HCT116 (cell line): ENCODE measurements at regions not wholly inside any gene's neighbourhood (a gene's known extent, or its start where the extent isn't known, plus 50 kb on each side); places are given as distances from the start of the nearest gene placed in this dataset.

Source experiments
- ATAC-seq: fragments of 200-7000 bp; cut with Tn5 transposase; 2 replicates; pipeline ENCODE4 v1.9.1; 2020; ENCODE audit warnings: mild to moderate bottlenecking, moderate library complexity
- BruUV-seq: library from RNA; stranded (reverse); fragments of 400-500 nt; replicated peaks from 2 replicates; lab custom pipeline; 2021; lab: Mats Ljungman, UMichigan
- CTCF ChIA-PET: fragments of 300-600 bp; sonication (Branson Sonifier 250); formaldehyde crosslinking; loops from one replicate; lab custom pipeline; 2021; ENCODE audit warnings: antibody characterized with exemption; lab: Charles Lee
- POLR2A ChIA-PET: fragments of 300-600, 350-600 bp; sonication (Branson Sonifier 250); formaldehyde crosslinking; loops from one replicate; lab custom pipeline; 2021; ENCODE audit warnings: antibody characterized with exemption; lab: Charles Lee
- RAD21 ChIA-PET, 2 experiments: fragments of 300-600 bp; sonication (Branson Sonifier 250); formaldehyde crosslinking; loops; one replicate each; lab custom pipeline; 2023; ENCODE audit warnings: low total read pairs in 2 of 2; ENCODE audit not compliant: uncharacterized antibody in 2 of 2, unreplicated experiment in 2 of 2, low non-redundant PET in 1 of 2; lab: Charles Lee
- DNase-seq: peaks from one replicate; pipeline ENCODE4 v3.0.0-alpha.2; 2010; ENCODE audit warnings: low read depth, low spot score
- H2AFZ ChIP-seq: fragments of 200-600 bp; shearing (Covaris generic), sonication (generic); 2 replicates; pipeline ENCODE4 v1.6.1; 2017; ENCODE audit warnings: low read depth, mixed run types, mixed read lengths, antibody characterized with exemption, low read length; ENCODE audit not compliant: poor library complexity, severe bottlenecking
- H3K27ac ChIP-seq: 2 replicates; pipeline ENCODE4 v1.5.1; 2012; ENCODE audit warnings: low read depth, low read length
- H3K27me3 ChIP-seq: fragments of 200-600 bp; sonication (generic); 2 replicates; pipeline ENCODE4 v1.6.1; 2016; ENCODE audit warnings: mixed run types, low read length, mixed read lengths; ENCODE audit not compliant: insufficient read depth
- H3K36me3 ChIP-seq, 2 experiments: fragments of 200-500 bp in 1 of 2; fragments of 200-600 bp in 1 of 2; sonication (Bioruptor generic) in 1 of 2; sonication (generic) in 1 of 2; 2 replicates each; pipeline versions ENCODE4 v1.5.1 to v1.6.1; 2014 to 2016; ENCODE audit warnings: low read length in 2 of 2, inconsistent platforms in 1 of 2, mixed read lengths in 1 of 2, mixed run types in 1 of 2; ENCODE audit not compliant: insufficient read depth in 2 of 2, control insufficient read depth in 1 of 2
- H3K4me1 ChIP-seq, 2 experiments: fragments of 200-600 bp in 1 of 2; sonication (generic) in 1 of 2; 2 replicates each; pipeline versions ENCODE4 v1.5.1 to v1.6.1; 2012 to 2017; ENCODE audit warnings: low read length in 2 of 2, inconsistent platforms in 1 of 2, mild to moderate bottlenecking in 1 of 2, mixed read lengths in 1 of 2, mixed run types in 1 of 2, moderate library complexity in 1 of 2; ENCODE audit not compliant: insufficient read depth in 2 of 2, control insufficient read depth in 1 of 2
- H3K4me2 ChIP-seq: fragments of 200-600 bp; sonication (generic); 2 replicates; pipeline ENCODE4 v1.6.1; 2017; ENCODE audit warnings: mixed run types, low read length, mixed read lengths
- H3K4me3 ChIP-seq, 2 experiments: fragments of 200-600 bp in 1 of 2; sonication (generic) in 1 of 2; replicated peaks in 1 of 2; 2 replicates each; pipeline ENCODE4 v1.5.1; 2011 to 2016; ENCODE audit warnings: low read length in 2 of 2, control low read depth in 1 of 2, low read depth in 1 of 2, mild to moderate bottlenecking in 1 of 2, mixed read lengths in 1 of 2, mixed run types in 1 of 2
- H3K79me2 ChIP-seq: fragments of 200-600 bp; sonication (generic); 2 replicates; pipeline ENCODE4 v1.6.1; 2017; ENCODE audit warnings: mild to moderate bottlenecking, mixed run types, low read length, moderate library complexity, mixed read lengths; ENCODE audit not compliant: insufficient read depth
- H3K9ac ChIP-seq: fragments of 200-600 bp; sonication (generic); 2 replicates; pipeline ENCODE4 v1.6.1; 2016; ENCODE audit warnings: low read length, mixed read lengths
- H3K9me2 ChIP-seq: fragments of 200-600 bp; sonication (generic), shearing (Covaris generic); 2 replicates; pipeline ENCODE4 v1.6.1; 2017; ENCODE audit warnings: mixed run types, mild to moderate bottlenecking, moderate library complexity; ENCODE audit not compliant: insufficient read depth
- H3K9me3 ChIP-seq, 2 experiments: fragments of 200-500 bp in 1 of 2; fragments of 200-600 bp in 1 of 2; sonication (Bioruptor generic) in 1 of 2; sonication (generic) in 1 of 2; 2 replicates each; pipeline ENCODE4 v1.6.1; 2014 to 2017; ENCODE audit warnings: low read length in 2 of 2, mixed read lengths in 2 of 2, inconsistent platforms in 1 of 2, low read depth in 1 of 2, mild to moderate bottlenecking in 1 of 2, mixed run types in 1 of 2, moderate library complexity in 1 of 2; ENCODE audit not compliant: control insufficient read depth in 1 of 2, insufficient read depth in 1 of 2
- H4K20me1 ChIP-seq: fragments of 200-600 bp; sonication (generic), shearing (Covaris generic); 2 replicates; pipeline ENCODE4 v1.6.1; 2017; ENCODE audit warnings: mixed run types, mild to moderate bottlenecking, moderate library complexity; ENCODE audit not compliant: insufficient read depth
- CBX3 ChIP-seq: IDR thresholded peaks from 2 replicates; pipeline ENCODE4 v1.6.1; 2012; ENCODE audit warnings: low read depth
- CEBPB ChIP-seq: IDR thresholded peaks from 2 replicates; pipeline ENCODE4 v1.6.1; 2012; ENCODE audit warnings: low read depth
- EGR1 ChIP-seq: IDR thresholded peaks from 2 replicates; pipeline ENCODE4 v1.6.1; 2012; ENCODE audit warnings: low read depth
- ELF1 ChIP-seq: IDR thresholded peaks from 2 replicates; pipeline ENCODE4 v1.6.1; 2012; ENCODE audit warnings: low read depth, borderline replicate concordance
- EZH2phosphoT487 ChIP-seq: fragments of 200-600 bp; IDR thresholded peaks from 2 replicates; pipeline ENCODE4 v1.6.1; 2018; ENCODE audit warnings: antibody characterized with exemption, borderline replicate concordance
- FOSL1 ChIP-seq: IDR thresholded peaks from 2 replicates; pipeline ENCODE4 v1.6.1; 2012; ENCODE audit warnings: low read depth
- POLR2AphosphoS5 ChIP-seq: IDR thresholded peaks from 2 replicates; pipeline ENCODE4 v1.6.1; 2011; ENCODE audit warnings: mild to moderate bottlenecking, low read depth, low read length, moderate library complexity
- RAD21 ChIP-seq: IDR thresholded peaks from 2 replicates; pipeline ENCODE4 v1.6.1; 2012; ENCODE audit warnings: low read depth, mild to moderate bottlenecking
- SP1 ChIP-seq: IDR thresholded peaks from 2 replicates; pipeline ENCODE4 v1.6.1; 2012; ENCODE audit warnings: low read depth
- SRF ChIP-seq: IDR thresholded peaks from 2 replicates; pipeline ENCODE4 v1.6.1; 2012; ENCODE audit warnings: low read depth
- TCF7L2 ChIP-seq: IDR thresholded peaks from 2 replicates; pipeline ENCODE4 v1.7.0; 2011; ENCODE audit warnings: borderline replicate concordance, inconsistent platforms; ENCODE audit not compliant: insufficient read depth, insufficient read length; ENCODE audit errors: extremely low read depth
- YY1 ChIP-seq: IDR thresholded peaks from 2 replicates; pipeline ENCODE4 v1.6.1; 2011; ENCODE audit warnings: low read length, low read depth, moderate library complexity, mild to moderate bottlenecking; ENCODE audit not compliant: insufficient replicate concordance; ENCODE audit errors: extremely low read depth
- ZNF274 ChIP-seq: fragments of 200-500 bp; sonication (Bioruptor generic); IDR thresholded peaks from 2 replicates; pipeline ENCODE4 v1.6.1; 2014; ENCODE audit warnings: mild to moderate bottlenecking, low read depth, low read length, inconsistent platforms
- intact Hi-C: fragments of 100-400 bp; cut with micrococcal nuclease; formaldehyde crosslinking; loops from 2 replicates; pipeline ENCODE4 v1.10.0; 2022
- TF ChIP-seq, protein P1 (sequence below): IDR thresholded peaks from 2 replicates; pipeline ENCODE4 v1.6.1; 2012
- TF ChIP-seq, protein P2 (sequence below): IDR thresholded peaks from 2 replicates; pipeline ENCODE4 v1.6.1; 2011; ENCODE audit warnings: mild to moderate bottlenecking, low read length, moderate library complexity; ENCODE audit not compliant: insufficient replicate concordance; ENCODE audit errors: extremely low read depth

DNA sequence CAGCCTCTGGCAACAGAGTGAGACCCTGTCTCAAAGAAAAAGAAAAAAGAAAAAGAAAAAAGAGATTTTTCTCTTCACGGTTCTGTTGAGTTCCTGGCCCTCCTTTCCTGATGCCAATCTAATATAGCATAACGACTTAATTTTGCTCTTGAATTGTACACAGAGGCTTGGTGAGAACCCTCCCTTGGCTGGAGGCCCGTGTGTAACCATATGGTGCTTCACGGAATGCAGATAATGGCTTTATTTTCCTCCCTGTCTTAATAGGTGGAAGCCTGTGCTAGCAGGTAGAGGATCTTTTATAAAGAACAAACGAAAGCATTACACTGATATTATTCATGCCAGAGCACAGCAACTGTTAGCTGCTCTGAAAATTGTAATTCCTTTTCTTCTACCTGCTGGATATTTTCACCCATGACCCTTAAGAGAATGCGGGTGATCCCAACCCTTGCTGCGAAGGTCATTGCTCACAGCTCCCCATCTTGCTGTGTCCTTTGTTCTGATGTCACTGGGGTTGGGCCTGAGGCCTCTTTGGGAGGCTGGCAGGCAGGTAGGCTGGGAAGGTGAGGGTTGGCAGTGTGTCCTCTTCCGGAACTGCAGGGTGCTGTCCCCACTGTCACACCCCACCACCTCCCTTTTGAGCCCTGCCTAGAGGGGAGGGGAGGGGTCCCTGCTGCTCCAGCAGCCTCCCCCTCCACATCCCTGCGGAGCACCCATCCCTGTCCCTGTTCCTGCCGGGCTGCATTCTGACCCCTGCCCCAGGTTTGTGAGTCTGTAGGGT is 83.8 kb upstream of the STOX2 start:
- H3K9me3 ChIP-seq = no peaks in the 10 kb centered on the region
- TF ChIP-seq SP1 (no peak), EGR1 (no peak), RAD21 (no peak), CEBPB (no peak), POLR2AphosphoS5 (no peak), ZNF274 (no peak), ELF1 (no peak), YY1 (no peak), CBX3 (no peak), TCF7L2 (no peak)
- TF ChIP-seq, protein P1, sequence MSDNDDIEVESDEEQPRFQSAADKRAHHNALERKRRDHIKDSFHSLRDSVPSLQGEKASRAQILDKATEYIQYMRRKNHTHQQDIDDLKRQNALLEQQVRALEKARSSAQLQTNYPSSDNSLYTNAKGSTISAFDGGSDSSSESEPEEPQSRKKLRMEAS = no peak
- ChIA-PET POLR2A (no interaction called here), CTCF (no interaction called here), RAD21 (no interaction called here)
- DNase-seq (no peak), ATAC-seq (no peak)
- no peaks in the 10 kb centered on the region for H3K9me2 ChIP-seq
- no peak overlapping the region for H3K9ac ChIP-seq
- no peaks in the 10 kb centered on the region for H3K36me3 ChIP-seq
- H3K4me1 ChIP-seq = no peaks in the 10 kb centered on the region
- no peak overlapping the region for H2AFZ ChIP-seq
- no peaks in the 10 kb centered on the region for H3K27me3 ChIP-seq
- intact Hi-C loops = no loop called here
- no peak overlapping the region for H3K4me2 ChIP-seq
- H3K79me2 ChIP-seq = no peaks in the 10 kb centered on the region
- no TSS peak for BruUV-seq
- no peaks in the 10 kb centered on the region for H4K20me1 ChIP-seq
- H3K4me3 ChIP-seq = no peak overlapping the region
- no peak overlapping the region for H3K27ac ChIP-seq

- H3K27me3 ChIP-seq = no peaks in the 10 kb centered on the region
- H3K36me3 ChIP-seq = no peaks in the 10 kb centered on the region
- no peaks in the 10 kb centered on the region for H3K79me2 ChIP-seq
- H3K4me1 ChIP-seq = no peaks in the 10 kb centered on the region
- no peak for DNase-seq
- H3K4me2 ChIP-seq = no peak overlapping the region
- no peak overlapping the region for H3K4me3 ChIP-seq
- no peak for ATAC-seq
- intact Hi-C loops = no loop called here
- CTCF ChIA-PET = no interaction called here
- no peaks in the 10 kb centered on the region for H3K9me2 ChIP-seq
- no peak for TF ChIP-seq CEBPB
- no peak for TF ChIP-seq ELF1
- TF ChIP-seq, protein P2, sequence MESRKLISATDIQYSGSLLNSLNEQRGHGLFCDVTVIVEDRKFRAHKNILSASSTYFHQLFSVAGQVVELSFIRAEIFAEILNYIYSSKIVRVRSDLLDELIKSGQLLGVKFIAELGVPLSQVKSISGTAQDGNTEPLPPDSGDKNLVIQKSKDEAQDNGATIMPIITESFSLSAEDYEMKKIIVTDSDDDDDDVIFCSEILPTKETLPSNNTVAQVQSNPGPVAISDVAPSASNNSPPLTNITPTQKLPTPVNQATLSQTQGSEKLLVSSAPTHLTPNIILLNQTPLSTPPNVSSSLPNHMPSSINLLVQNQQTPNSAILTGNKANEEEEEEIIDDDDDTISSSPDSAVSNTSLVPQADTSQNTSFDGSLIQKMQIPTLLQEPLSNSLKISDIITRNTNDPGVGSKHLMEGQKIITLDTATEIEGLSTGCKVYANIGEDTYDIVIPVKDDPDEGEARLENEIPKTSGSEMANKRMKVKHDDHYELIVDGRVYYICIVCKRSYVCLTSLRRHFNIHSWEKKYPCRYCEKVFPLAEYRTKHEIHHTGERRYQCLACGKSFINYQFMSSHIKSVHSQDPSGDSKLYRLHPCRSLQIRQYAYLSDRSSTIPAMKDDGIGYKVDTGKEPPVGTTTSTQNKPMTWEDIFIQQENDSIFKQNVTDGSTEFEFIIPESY = no peak
- TF ChIP-seq CBX3 = no peak
- TF ChIP-seq SRF = no peak
- TF ChIP-seq RAD21 = no peak
- no peak for TF ChIP-seq SP1
- TF ChIP-seq EZH2phosphoT487 = no peak
- TF ChIP-seq FOSL1 = no peak
- no peak overlapping the region for H3K27ac ChIP-seq
- no TSS peak for BruUV-seq
- H3K9me3 ChIP-seq = no peaks in the 10 kb centered on the region
- POLR2A ChIA-PET = no interaction called here
- H4K20me1 ChIP-seq = no peaks in the 10 kb centered on the region
- no peak overlapping the region for H2AFZ ChIP-seq
- RAD21 ChIA-PET = no interaction called here
- H3K9ac ChIP-seq = no peak overlapping the region
Observed at GRCh38 chr4:183823434-183823833, 81.7 kb upstream of the STOX2 start.
